GM19372 (cell line): ENCODE measurements at regions not wholly inside any gene's neighbourhood (a gene's known extent, or its start where the extent isn't known, plus 50 kb on each side); places are given as distances from the start of the nearest gene placed in this dataset.
"Not testable (repeated sequence)": the region's sequence is repeated elsewhere in the genome, so short reads cannot be mapped to it uniquely, and the experiment has no call there.

Source experiments
- ATAC-seq: cut with Tn5 transposase; IDR thresholded peaks from one replicate; pipeline ENCODE4 v1.9.1; 2021; ENCODE audit warnings: mild to moderate bottlenecking, low read depth, moderate library complexity; ENCODE audit not compliant: unreplicated experiment

GRCh38 chr11:109958821-109959166 is 134.4 kb upstream of the ZC3H12C start:
- no peak for ATAC-seq

- ATAC-seq = no peak
Measured at GRCh38 chr11:109960831-109961230, 132.4 kb upstream of the ZC3H12C start.

GRCh38 chr11:109961261-109961660 is 131.9 kb upstream of the ZC3H12C start:
- ATAC-seq = no peak

- ATAC-seq = no peak
Measured at GRCh38 chr11:109963101-109963500, 130.1 kb upstream of the ZC3H12C start.

GRCh38 chr11:109964487-109964886 is 128.7 kb upstream of the ZC3H12C start:
- no peak for ATAC-seq

- not testable (repeated sequence) for ATAC-seq
Measured at GRCh38 chr11:109965445-109965844, 127.7 kb upstream of the ZC3H12C start.

DNA sequence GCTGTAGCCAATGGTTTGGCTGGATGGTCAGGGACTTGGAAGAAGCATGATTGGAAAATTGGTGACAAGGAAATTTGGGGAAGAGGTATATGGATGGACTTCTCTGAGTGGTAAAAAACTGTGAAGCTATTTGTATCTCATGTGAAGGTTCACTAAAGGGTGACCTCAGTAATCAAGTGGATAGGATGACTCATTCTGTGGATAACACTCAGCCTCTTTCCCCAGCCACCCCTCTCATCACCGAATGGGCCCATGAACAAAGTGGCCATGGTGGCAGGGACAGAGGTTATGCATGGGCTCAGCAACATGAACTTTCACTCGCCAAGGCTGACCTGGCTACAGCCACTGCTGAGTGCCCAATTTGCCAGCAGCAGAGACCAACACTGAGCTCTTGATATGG is 127.3 kb upstream of the ZC3H12C start:
- not testable (repeated sequence) for ATAC-seq

GRCh38 chr11:109967136-109967535 is 126.1 kb upstream of the ZC3H12C start:
- ATAC-seq = not testable (repeated sequence)

DNA sequence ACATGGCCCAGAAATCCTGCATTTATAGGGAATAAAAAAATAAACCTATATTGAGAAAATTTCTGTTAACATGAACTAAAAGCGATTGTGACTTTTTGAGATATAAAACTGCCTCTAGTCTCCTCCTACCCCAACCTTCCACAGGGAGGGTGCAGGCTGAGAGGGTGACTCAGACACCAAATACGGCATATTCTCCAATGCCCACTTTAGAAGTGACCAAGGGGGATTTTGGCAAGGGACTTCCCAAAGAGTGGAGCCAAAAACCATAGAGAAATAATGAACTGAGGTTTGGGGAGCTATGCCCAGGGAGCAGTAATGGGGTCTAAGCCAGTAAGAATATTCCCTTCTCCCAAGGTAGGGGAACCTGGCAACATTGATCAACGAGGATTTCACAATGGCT is 124.9 kb upstream of the ZC3H12C start:
- no peak for ATAC-seq

- ATAC-seq = no peak
Measured at GRCh38 chr11:109968781-109969180, 124.4 kb upstream of the ZC3H12C start.

GRCh38 chr11:109970516-109971183 is 122.5 kb upstream of the ZC3H12C start:
- peak; percentile 60 for ATAC-seq

- ATAC-seq = no peak
Measured at GRCh38 chr11:109971184-109971523, 122.0 kb upstream of the ZC3H12C start.

DNA sequence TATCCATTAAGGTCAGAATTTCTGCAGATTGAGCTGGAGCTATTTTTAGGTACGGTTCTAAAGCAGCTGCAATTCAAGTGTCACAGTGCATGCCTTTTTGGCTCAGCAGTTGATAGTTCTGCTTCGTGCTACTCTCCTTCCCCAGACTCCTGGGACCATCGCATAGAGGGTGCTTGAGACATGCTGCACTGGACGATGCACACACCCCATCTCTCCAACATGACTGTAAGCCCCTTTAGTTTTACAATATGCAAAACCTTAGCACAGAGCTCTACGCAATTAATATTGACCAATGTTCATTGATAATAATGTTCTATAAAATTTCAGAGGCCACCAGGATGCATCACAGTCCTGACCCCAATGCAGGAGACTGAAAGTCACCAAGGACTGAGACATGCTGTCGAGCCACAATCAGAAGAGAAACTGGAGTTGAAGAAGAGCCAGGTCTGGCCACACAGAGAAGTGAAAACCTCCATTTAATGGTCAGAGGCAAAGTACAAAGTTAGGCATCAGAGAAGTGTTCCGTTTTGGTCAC is 120.9 kb upstream of the ZC3H12C start:
- ATAC-seq = peak; percentile 64

- no peak for ATAC-seq
Measured at GRCh38 chr11:109972939-109973338, 120.3 kb upstream of the ZC3H12C start.

- no peak for ATAC-seq
Measured at GRCh38 chr11:109973486-109973885, 119.7 kb upstream of the ZC3H12C start.

DNA sequence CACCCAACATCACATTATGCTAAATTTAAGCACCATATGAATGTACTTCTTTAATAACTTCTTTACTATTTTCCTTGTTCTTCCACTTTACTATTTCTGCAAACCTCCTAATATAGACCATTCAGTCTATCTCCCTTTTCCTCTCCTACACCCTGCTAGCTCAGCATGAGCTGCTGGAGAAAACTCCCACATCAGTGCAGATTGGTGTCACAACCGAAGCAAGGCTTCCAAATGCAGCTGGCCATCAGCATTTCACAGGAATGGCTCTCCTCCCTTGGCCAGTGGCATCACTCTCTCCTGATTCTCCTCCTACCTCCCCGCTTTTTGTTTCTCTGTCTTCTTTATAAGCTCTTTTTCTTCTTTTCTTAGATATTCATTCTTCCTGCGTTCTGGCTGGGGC is 118.7 kb upstream of the ZC3H12C start:
- ATAC-seq = no peak

- ATAC-seq = no peak
Measured at GRCh38 chr11:109978895-109979294, 114.3 kb upstream of the ZC3H12C start.

DNA sequence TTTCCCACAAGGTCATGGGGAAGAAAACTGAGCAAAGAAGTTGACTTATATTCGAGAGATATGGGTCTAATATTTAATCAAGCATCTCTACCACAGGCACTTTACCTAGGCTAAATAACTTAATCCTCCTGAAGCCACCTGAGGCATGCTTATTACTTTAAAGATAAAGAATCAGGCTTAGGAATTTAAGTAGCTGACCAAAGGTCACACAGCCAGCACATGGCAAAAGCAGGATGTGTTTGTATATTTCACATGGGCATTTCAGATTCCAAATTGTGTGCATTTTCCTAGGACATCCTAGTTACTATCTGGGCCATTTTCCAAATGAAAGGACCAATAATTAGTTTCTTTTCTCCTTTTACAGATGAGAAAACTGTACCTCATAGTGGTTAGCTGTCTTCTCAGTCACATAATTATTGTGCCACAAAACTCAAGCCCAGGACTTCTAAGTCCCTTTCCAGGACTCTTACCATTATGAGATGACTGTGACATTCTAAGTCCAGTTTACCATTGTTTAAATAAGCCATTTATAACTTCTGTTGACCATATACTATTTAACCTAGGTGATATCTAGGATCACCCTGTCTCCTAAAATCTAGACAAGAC is 112.1 kb upstream of the ZC3H12C start:
- no peak for ATAC-seq

GRCh38 chr11:109983358-109983757 is 109.8 kb upstream of the ZC3H12C start:
- no peak for ATAC-seq

- ATAC-seq = peak; percentile 96
Measured at GRCh38 chr11:109984634-109985289, 108.4 kb upstream of the ZC3H12C start.

DNA sequence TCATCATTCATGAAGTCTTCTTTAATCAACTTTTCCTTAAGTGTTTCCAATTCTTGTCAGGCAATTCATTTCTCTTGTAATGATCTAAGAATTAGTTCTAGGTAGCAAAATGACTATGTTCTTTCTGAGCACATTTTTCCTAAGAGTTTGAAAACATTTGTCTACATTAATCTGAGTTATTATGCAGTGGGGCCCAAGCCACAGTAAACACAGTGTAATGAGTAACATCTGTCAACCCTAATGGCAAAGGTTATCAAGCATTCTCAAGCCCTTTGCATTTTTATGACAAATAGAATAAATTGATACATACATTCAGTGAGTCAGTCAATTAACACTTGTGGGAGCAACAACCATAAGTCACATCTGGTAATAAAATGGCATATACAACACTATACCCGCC is 106.7 kb upstream of the ZC3H12C start:
- ATAC-seq = no peak

GRCh38 chr11:109991835-109992234 is 101.4 kb upstream of the ZC3H12C start:
- no peak for ATAC-seq
